Mesenchymal stem cell (in vitro differentiated cells and primary cell): ENCODE measurements at regions not wholly inside any gene's neighbourhood (a gene's known extent, or its start where the extent isn't known, plus 50 kb on each side); places are given as distances from the start of the nearest gene placed in this dataset.

Experiments used
- DNase-seq: peaks from one replicate; pipeline ENCODE4 v3.0.0-alpha.2; 2013
- H2AFZ ChIP-seq: one replicate; pipeline ENCODE4 v1.6.1; 2013; ENCODE audit warnings: low read depth, mild to moderate bottlenecking, control low read depth, inconsistent platforms, low read length, moderate library complexity
- H2AK5ac ChIP-seq: 2 replicates; pipeline ENCODE4 v1.6.1; 2013; ENCODE audit warnings: low read length, moderate library complexity, mild to moderate bottlenecking, inconsistent platforms; ENCODE audit not compliant: severe bottlenecking
- H2BK120ac ChIP-seq: one replicate; pipeline ENCODE4 v1.6.1; 2013; ENCODE audit warnings: low read depth, mild to moderate bottlenecking, inconsistent platforms, low read length, moderate library complexity
- H2BK12ac ChIP-seq, 2 experiments: one replicate each; pipeline ENCODE4 v1.6.1; 2013; ENCODE audit warnings: inconsistent platforms in 2 of 2, low read length in 2 of 2, mild to moderate bottlenecking in 2 of 2, moderate library complexity in 2 of 2, control low read depth in 1 of 2
- H2BK15ac ChIP-seq: one replicate; pipeline ENCODE4 v1.6.1; 2013; ENCODE audit warnings: mild to moderate bottlenecking, low read depth, inconsistent platforms; ENCODE audit not compliant: poor library complexity, severe bottlenecking
- H2BK5ac ChIP-seq: 2 replicates; pipeline ENCODE4 v1.6.1; 2013; ENCODE audit warnings: low read depth, mild to moderate bottlenecking, low read length, control low read depth, inconsistent platforms; ENCODE audit not compliant: poor library complexity, severe bottlenecking
- H3K14ac ChIP-seq, 2 experiments: one replicate each; pipeline ENCODE4 v1.6.1; 2013; ENCODE audit warnings: inconsistent platforms in 2 of 2, low read length in 2 of 2, control low read depth in 1 of 2, mild to moderate bottlenecking in 1 of 2, moderate library complexity in 1 of 2
- H3K18ac ChIP-seq, 2 experiments: one replicate each; pipeline ENCODE4 v1.6.1; 2013; ENCODE audit warnings: inconsistent platforms in 2 of 2, low read length in 2 of 2, control low read depth in 1 of 2, low read depth in 1 of 2, mild to moderate bottlenecking in 1 of 2
- H3K23ac ChIP-seq, 2 experiments: one replicate each; pipeline ENCODE4 v1.6.1; 2013; ENCODE audit warnings: inconsistent platforms in 2 of 2, low read length in 2 of 2, mild to moderate bottlenecking in 2 of 2, moderate library complexity in 2 of 2, control low read depth in 1 of 2
- H3K27ac ChIP-seq: 2 replicates; pipeline ENCODE4 v1.5.1; 2013; ENCODE audit warnings: mild to moderate bottlenecking, moderate library complexity, low read length, control low read depth, inconsistent platforms; ENCODE audit not compliant: poor library complexity, severe bottlenecking
- H3K27me3 ChIP-seq, 2 experiments: 2 replicates each; pipeline versions ENCODE4 v1.6.1 to v1.7.0; 2013; ENCODE audit warnings: low read length in 2 of 2, mild to moderate bottlenecking in 2 of 2, moderate library complexity in 2 of 2, control low read depth in 1 of 2, inconsistent platforms in 1 of 2; ENCODE audit not compliant: control insufficient read depth in 1 of 2, insufficient read depth in 1 of 2
- H3K36me3 ChIP-seq, 2 experiments: 2 replicates each; pipeline versions ENCODE4 v1.6.1 to v1.7.0; 2013; ENCODE audit warnings: low read length in 2 of 2, control low read depth in 1 of 2, inconsistent platforms in 1 of 2, low read depth in 1 of 2, mild to moderate bottlenecking in 1 of 2; ENCODE audit not compliant: insufficient read depth in 2 of 2, control insufficient read depth in 1 of 2
- H3K4ac ChIP-seq, 2 experiments: one replicate each; pipeline ENCODE4 v1.6.1; 2013; ENCODE audit warnings: inconsistent platforms in 2 of 2, low read length in 2 of 2, mild to moderate bottlenecking in 2 of 2, moderate library complexity in 2 of 2, control low read depth in 1 of 2, low read depth in 1 of 2
- H3K4me1 ChIP-seq: 2 replicates; pipeline ENCODE4 v1.6.1; 2013; ENCODE audit warnings: low read depth, low read length, control low read depth; ENCODE audit not compliant: control insufficient read depth, insufficient read depth
- H3K4me2 ChIP-seq: 2 replicates; pipeline ENCODE4 v1.6.1; 2013; ENCODE audit warnings: low read length, mild to moderate bottlenecking, inconsistent platforms; ENCODE audit not compliant: poor library complexity, severe bottlenecking
- H3K4me3 ChIP-seq, 2 experiments: 2 replicates each; pipeline versions ENCODE4 v1.5.1 to v1.7.0; 2013; ENCODE audit warnings: low read length in 2 of 2, mild to moderate bottlenecking in 2 of 2, control low read depth in 1 of 2, low read depth in 1 of 2; ENCODE audit not compliant: insufficient read depth in 1 of 2
- H3K79me1 ChIP-seq: replicated peaks from 2 replicates; pipeline ENCODE4 v1.6.1; 2013; ENCODE audit warnings: mild to moderate bottlenecking, control low read depth, low read length, inconsistent platforms; ENCODE audit not compliant: poor library complexity, severe bottlenecking
- H3K9ac ChIP-seq: 2 replicates; pipeline ENCODE4 v1.7.0; 2013; ENCODE audit warnings: mild to moderate bottlenecking, low read length, moderate library complexity
- H3K9me3 ChIP-seq: 2 replicates; pipeline ENCODE4 v1.7.0; 2013; ENCODE audit warnings: mild to moderate bottlenecking, low read length; ENCODE audit not compliant: control insufficient read depth
- H4K8ac ChIP-seq: one replicate; pipeline ENCODE4 v1.6.1; 2013; ENCODE audit warnings: inconsistent platforms, mild to moderate bottlenecking, low read length, moderate library complexity
- H4K91ac ChIP-seq: one replicate; pipeline ENCODE4 v1.6.1; 2013; ENCODE audit warnings: mild to moderate bottlenecking, low read length, inconsistent platforms
- WGBS: methylation state at CpG from one replicate; pipeline ENCODE4 v1.1.7; 2013; ENCODE audit warnings: mixed read lengths; 5-methylcytosine and 5-hydroxymethylcytosine counted together

GRCh38 chr1:96552451-96552850, 169.1 kb upstream of the PTBP2 start:
- H3K4me3 ChIP-seq: no peak overlapping the region
- no peak overlapping the region for H2AFZ ChIP-seq
- DNase-seq: no peak
- no peak overlapping the region for H2AK5ac ChIP-seq
- H2BK120ac ChIP-seq: no peak overlapping the region
- H3K4me2 ChIP-seq: no peak overlapping the region
- no peaks in the 10 kb centered on the region for H3K79me1 ChIP-seq
- no peaks in the 10 kb centered on the region for H3K36me3 ChIP-seq
- no peak overlapping the region for H2BK15ac ChIP-seq
- H3K9ac ChIP-seq: no peak overlapping the region
- H2BK12ac ChIP-seq: no peak overlapping the region
- no peak overlapping the region for H3K18ac ChIP-seq
- H4K8ac ChIP-seq: no peak overlapping the region
- H3K23ac ChIP-seq: no peak overlapping the region
- H3K4ac ChIP-seq: no peak overlapping the region
- no peaks in the 10 kb centered on the region for H3K9me3 ChIP-seq
- no peak overlapping the region for H3K14ac ChIP-seq
- H3K27ac ChIP-seq: no peak overlapping the region
- H3K27me3 ChIP-seq: no peaks in the 10 kb centered on the region
- H4K91ac ChIP-seq: no peak overlapping the region
- no peaks in the 10 kb centered on the region for H3K4me1 ChIP-seq
- no peak overlapping the region for H2BK5ac ChIP-seq

DNA sequence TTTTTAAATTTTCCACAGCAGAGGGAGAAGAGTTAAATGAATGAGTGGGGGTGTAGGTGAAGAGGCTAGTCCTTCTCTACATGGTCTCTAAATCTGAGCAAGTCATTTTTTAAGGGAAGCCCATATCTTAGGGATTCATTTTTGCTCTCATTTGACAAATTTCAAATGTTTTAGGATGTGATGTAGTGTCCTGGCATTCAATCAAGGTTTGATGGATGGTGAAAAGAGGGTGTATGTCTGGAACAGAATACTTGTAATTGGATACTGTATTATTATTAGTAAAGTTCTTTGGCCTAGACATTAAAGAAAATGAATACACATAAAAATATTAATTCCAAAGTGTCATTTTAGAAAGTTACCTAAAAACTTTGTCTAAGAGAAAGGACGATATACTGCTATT, 167.8 kb upstream of the PTBP2 start:
- Histone ChIP-seq H4K8ac (no peak overlapping the region), H3K4me2 (no peak overlapping the region), H2BK15ac (no peak overlapping the region), H3K14ac (no peak overlapping the region), H3K27me3 (no peaks in the 10 kb centered on the region), H3K4me3 (no peak overlapping the region), H3K27ac (no peak overlapping the region), H3K4ac (no peak overlapping the region), H2BK120ac (no peak overlapping the region), H2AK5ac (no peak overlapping the region), H4K91ac (no peak overlapping the region), H2BK12ac (no peak overlapping the region), H3K79me1 (no peaks in the 10 kb centered on the region), H3K36me3 (no peaks in the 10 kb centered on the region), H3K9ac (no peak overlapping the region), H3K9me3 (no peaks in the 10 kb centered on the region), H3K18ac (no peak overlapping the region), H3K4me1 (peaks cover 1% of the 10 kb centered on the region), H2AFZ (no peak overlapping the region), H3K23ac (no peak overlapping the region), H2BK5ac (no peak overlapping the region)
- DNase-seq: no peak
- WGBS: no CpG with 5 or more reads among the region's 1 CpG

DNA sequence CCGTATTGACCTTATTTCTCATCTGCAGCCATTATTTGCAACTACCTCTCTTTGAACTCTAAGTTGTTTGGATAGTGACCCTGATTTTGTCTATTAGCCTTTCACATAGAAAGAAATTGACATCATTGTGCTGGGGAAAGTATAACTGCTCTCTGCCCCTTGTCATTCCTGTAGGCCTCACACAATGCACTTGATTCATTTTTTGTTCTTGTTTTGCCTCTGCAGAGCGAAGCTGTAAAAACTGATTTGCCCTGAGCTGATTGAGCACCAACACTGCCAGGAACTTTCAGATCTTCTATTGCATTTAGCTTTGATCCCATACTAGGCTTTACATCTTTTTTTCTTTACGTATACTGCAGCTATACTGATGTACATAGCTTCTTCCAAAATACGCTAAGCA, 167.2 kb upstream of the PTBP2 start:
- no peak overlapping the region for H3K18ac ChIP-seq
- no peak overlapping the region for H2BK12ac ChIP-seq
- H3K4me1 ChIP-seq: peaks cover 1% of the 10 kb centered on the region
- H2AFZ ChIP-seq: no peak overlapping the region
- H2AK5ac ChIP-seq: no peak overlapping the region
- no peak overlapping the region for H2BK120ac ChIP-seq
- no peak overlapping the region for H3K4me3 ChIP-seq
- H4K8ac ChIP-seq: no peak overlapping the region
- DNase-seq: no peak
- WGBS: 99% methylated on average over 4 of the region's 4 CpGs
- H3K4ac ChIP-seq: no peak overlapping the region
- H2BK5ac ChIP-seq: no peak overlapping the region
- no peaks in the 10 kb centered on the region for H3K79me1 ChIP-seq
- no peaks in the 10 kb centered on the region for H3K36me3 ChIP-seq
- no peak overlapping the region for H3K23ac ChIP-seq
- no peak overlapping the region for H3K27ac ChIP-seq
- H3K9me3 ChIP-seq: no peaks in the 10 kb centered on the region
- H3K4me2 ChIP-seq: no peak overlapping the region
- H3K14ac ChIP-seq: no peak overlapping the region
- H4K91ac ChIP-seq: no peak overlapping the region
- no peak overlapping the region for H3K9ac ChIP-seq
- H2BK15ac ChIP-seq: no peak overlapping the region
- H3K27me3 ChIP-seq: no peaks in the 10 kb centered on the region

DNA sequence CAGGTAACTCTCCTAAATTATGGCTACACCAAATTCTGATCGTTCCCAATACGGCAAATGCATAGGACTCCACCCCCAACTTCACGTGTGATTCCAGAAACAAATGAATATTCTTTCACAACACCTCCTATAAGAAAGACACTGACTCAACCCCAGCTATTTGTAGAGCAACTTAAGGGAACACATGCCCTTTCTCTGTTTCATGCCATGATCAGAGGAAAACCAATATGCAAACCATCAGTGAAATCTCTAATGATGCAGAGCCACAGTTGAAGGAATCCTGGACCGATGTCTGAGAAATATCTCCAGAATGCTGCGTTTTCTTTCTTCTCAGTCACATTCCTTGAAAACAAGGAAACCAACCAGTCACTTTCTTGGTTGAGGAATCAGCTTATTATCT, 164.2 kb upstream of the PTBP2 start:
- Histone ChIP-seq H4K8ac (no peak overlapping the region), H3K4me1 (peaks cover 1% of the 10 kb centered on the region), H3K9ac (no peak overlapping the region), H2AFZ (no peak overlapping the region), H3K27ac (no peak overlapping the region), H2AK5ac (no peak overlapping the region), H2BK12ac (no peak overlapping the region), H3K9me3 (no peaks in the 10 kb centered on the region), H3K14ac (no peak overlapping the region), H3K18ac (no peak overlapping the region), H3K27me3 (no peaks in the 10 kb centered on the region), H3K4me3 (no peak overlapping the region), H2BK5ac (no peak overlapping the region), H2BK120ac (no peak overlapping the region), H4K91ac (no peak overlapping the region), H3K79me1 (no peaks in the 10 kb centered on the region), H3K4me2 (no peak overlapping the region), H3K4ac (no peak overlapping the region), H3K36me3 (no peaks in the 10 kb centered on the region), H2BK15ac (no peak overlapping the region), H3K23ac (no peak overlapping the region)
- 92% methylated on average over 5 of the region's 5 CpGs for WGBS
- DNase-seq: no peak
